Suprapubic skin (tissue), 3 donors: ENCODE measurements at regions not wholly inside any gene's neighbourhood (a gene's known extent, or its start where the extent isn't known, plus 50 kb on each side); places are given as distances from the start of the nearest gene placed in this dataset.

Experiments
- POLR2A ChIP-seq, 2 donors: fragments of 450-650 bp; IDR thresholded peaks; one replicate each; pipeline ENCODE4 v1.6.1; 2017; ENCODE audit warnings: antibody characterized with exemption in 2 of 2, mild to moderate bottlenecking in 2 of 2, moderate library complexity in 2 of 2
- TF ChIP-seq, protein P1 (sequence below), 2 donors: fragments of 200-600 bp in 1 of 2; fragments of 450-650 bp in 1 of 2; sonication (generic) in 1 of 2; IDR thresholded peaks; one replicate each; pipeline ENCODE4 v1.5.1; 2016 to 2019; ENCODE audit warnings: antibody characterized with exemption in 2 of 2, mild to moderate bottlenecking in 1 of 2, moderate library complexity in 1 of 2

DNA sequence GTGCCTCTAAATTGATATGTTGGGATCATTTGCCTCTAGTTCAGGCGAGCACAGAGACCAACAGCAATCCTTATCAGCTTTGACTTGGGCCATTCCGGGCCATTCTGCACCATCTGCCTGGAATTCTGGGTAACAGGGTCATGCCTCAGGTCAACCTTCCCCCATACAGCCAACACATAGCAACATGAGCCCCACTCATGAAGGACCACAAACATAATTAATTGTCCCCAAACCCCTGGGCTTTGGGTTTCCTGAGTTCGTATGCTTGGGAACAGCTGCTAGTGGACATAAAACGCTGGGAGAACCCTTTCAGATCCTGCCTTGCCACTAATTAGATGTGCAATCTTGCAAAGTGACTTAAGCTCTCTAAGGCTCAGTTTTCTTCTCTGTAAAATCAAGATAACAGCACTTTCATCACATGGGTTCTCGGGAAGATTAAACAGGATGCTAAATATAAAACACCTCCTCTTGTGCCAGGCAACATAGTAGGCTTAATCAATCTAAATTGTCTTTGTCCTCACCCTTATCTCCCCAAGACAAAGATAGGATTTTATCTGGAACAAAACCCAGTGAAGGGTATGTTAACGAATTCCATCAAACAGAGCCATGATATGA, 426.5 kb downstream of the CD83 start:
- TF ChIP-seq POLR2A (IDR thresholded peaks at IDR 0.05) = no peak
- TF ChIP-seq, protein P1, sequence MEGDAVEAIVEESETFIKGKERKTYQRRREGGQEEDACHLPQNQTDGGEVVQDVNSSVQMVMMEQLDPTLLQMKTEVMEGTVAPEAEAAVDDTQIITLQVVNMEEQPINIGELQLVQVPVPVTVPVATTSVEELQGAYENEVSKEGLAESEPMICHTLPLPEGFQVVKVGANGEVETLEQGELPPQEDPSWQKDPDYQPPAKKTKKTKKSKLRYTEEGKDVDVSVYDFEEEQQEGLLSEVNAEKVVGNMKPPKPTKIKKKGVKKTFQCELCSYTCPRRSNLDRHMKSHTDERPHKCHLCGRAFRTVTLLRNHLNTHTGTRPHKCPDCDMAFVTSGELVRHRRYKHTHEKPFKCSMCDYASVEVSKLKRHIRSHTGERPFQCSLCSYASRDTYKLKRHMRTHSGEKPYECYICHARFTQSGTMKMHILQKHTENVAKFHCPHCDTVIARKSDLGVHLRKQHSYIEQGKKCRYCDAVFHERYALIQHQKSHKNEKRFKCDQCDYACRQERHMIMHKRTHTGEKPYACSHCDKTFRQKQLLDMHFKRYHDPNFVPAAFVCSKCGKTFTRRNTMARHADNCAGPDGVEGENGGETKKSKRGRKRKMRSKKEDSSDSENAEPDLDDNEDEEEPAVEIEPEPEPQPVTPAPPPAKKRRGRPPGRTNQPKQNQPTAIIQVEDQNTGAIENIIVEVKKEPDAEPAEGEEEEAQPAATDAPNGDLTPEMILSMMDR (IDR thresholded peaks at IDR 0.05) = no peak
